ENCODE measurements at regions not wholly inside any gene's neighbourhood (a gene's known extent, or its start where the extent isn't known, plus 50 kb on each side); places are given as distances from the start of the nearest gene placed in this dataset.
"Not testable (repeated sequence)": the region's sequence is repeated elsewhere in the genome, so short reads cannot be mapped to it uniquely, and the experiment has no call there.

DNA sequence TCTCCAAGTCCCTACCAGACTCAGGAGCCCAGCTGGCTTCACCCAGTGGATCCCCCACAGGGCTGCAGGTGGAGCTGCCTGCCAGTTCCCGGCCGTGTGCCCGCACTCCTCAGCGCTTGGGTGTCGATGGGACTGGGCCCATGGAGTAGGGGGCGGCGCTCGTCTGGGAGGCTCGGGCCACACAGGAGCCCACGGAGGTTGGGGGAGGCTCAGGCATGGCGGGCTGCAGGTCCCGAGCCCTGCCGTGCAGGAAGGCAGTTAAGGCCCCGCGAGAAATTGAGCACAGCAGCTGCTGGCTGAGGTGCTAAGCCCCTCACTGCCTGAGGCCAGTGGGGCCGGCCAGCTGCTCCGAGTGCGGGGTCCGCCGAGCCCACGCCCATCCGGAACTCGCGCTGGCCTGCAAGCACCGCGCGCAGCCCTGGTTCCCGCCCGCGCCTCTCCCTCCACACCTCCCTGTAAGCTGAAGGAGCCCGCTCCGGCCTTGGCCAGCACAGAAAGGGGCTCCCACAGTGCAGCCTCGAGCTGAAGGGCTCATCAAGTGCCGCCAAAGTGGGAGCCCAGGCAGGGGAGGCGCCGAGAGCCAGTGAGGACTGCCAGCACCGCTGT is 1771.1 kb downstream of the OLFM4 start:
- H3K27me3 ChIP-seq (replicated peaks) = no peaks in the 10 kb centered on the region
- in situ Hi-C loops (cut with HindIII; ENCODE audit: low pct_ligation_motif_present, low sequenced_read_pairs) = no loop called here
- DNase-seq = no peak
- no peak overlapping the region for H3K4me3 ChIP-seq (ENCODE audit: low read depth, low read length)
- H3K27ac ChIP-seq = no peak overlapping the region
- TF ChIP-seq, protein P1, sequence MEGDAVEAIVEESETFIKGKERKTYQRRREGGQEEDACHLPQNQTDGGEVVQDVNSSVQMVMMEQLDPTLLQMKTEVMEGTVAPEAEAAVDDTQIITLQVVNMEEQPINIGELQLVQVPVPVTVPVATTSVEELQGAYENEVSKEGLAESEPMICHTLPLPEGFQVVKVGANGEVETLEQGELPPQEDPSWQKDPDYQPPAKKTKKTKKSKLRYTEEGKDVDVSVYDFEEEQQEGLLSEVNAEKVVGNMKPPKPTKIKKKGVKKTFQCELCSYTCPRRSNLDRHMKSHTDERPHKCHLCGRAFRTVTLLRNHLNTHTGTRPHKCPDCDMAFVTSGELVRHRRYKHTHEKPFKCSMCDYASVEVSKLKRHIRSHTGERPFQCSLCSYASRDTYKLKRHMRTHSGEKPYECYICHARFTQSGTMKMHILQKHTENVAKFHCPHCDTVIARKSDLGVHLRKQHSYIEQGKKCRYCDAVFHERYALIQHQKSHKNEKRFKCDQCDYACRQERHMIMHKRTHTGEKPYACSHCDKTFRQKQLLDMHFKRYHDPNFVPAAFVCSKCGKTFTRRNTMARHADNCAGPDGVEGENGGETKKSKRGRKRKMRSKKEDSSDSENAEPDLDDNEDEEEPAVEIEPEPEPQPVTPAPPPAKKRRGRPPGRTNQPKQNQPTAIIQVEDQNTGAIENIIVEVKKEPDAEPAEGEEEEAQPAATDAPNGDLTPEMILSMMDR (IDR thresholded peaks at IDR 0.05; ENCODE audit: low read depth, low read length, missing control alignments) = no peak
- no peaks in the 10 kb centered on the region for H3K36me3 ChIP-seq (replicated peaks)

DNA sequence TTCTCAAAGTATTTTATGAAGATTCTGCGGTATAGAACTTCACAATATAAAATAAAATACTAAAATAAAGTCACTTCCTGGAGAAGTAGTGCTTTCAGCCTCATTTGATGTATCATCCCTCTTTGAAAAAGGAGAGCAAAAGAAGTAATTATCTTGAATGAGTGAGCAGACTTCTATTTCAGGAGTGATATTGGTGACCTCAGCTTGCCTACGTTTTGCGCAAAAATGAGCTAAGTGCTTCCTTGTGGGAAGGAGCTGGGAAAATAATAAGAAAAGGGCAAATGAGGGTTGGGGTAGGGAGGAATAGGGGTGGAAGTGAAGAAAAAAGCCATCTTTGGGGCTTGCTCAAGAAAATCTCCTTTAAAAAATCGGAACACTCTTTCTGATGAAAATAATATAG is 1773.6 kb downstream of the OLFM4 start:
- Histone ChIP-seq H3K36me3 (replicated peaks) (no peaks in the 10 kb centered on the region), H3K27ac (no peak overlapping the region), H3K27me3 (replicated peaks) (no peaks in the 10 kb centered on the region), H3K4me3 (ENCODE audit: low read depth, low read length) (no peak overlapping the region)
- no peak for DNase-seq
- TF ChIP-seq, protein P1 (IDR thresholded peaks at IDR 0.05; ENCODE audit: low read depth, low read length, missing control alignments) = no peak
- in situ Hi-C loops (cut with HindIII; ENCODE audit: low pct_ligation_motif_present, low sequenced_read_pairs) = no loop called here

DNA sequence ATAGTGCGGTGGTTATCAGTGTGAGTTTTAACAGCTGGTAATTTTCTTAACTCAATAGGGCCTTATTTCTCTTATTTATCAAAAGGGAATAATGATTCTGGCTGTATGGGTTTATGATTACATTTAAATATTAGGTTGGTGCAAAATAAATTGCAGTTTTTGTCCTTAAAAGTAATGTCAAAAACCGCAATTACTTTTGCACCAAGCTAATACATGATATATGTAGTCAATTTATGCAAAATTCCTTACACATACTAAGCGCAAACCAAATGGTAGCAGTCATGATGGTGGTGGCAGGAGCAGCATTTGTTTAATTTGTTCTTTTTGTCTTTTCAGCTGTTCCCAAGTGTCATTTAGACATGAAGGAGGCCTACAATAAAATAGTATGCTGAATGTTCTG is 1777.1 kb downstream of the OLFM4 start:
- in situ Hi-C loops (cut with HindIII; ENCODE audit: low pct_ligation_motif_present, low sequenced_read_pairs) = no loop called here
- Histone ChIP-seq H3K36me3 (replicated peaks) (no peaks in the 10 kb centered on the region), H3K4me3 (ENCODE audit: low read depth, low read length) (no peak overlapping the region), H3K27ac (no peak overlapping the region), H3K27me3 (replicated peaks) (no peaks in the 10 kb centered on the region)
- no peak for DNase-seq
- TF ChIP-seq, protein P1 (IDR thresholded peaks at IDR 0.05; ENCODE audit: low read depth, low read length, missing control alignments) = no peak

DNA sequence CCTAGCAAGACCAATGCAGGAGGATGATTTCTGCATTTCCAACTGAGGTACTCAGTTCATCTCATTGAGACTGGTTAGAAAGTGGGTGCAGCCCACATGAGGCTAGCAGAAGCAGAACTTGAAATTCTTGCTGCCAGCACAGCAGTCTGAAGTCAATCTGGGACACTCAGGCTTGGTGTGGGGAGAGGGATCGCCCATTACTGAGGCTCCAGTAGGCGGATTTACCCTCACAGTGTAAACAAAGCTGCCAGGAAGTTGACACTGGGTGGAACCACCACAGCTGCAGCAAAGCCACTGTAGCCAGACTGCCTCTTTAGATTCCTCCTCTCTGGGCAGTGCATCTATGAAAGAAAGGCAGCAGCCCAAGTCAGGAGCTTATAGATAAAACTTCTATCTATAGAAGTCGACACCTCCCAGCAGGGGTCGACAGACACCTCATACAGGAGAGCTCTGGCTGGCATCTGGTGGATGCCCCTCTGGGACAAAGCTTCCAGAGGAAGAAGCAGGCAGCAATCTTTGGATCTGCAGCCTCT is 1793.4 kb downstream of the OLFM4 start:
- DNase-seq; H3K27me3 ChIP-seq (replicated peaks); in situ Hi-C loops (cut with HindIII; ENCODE audit: low pct_ligation_motif_present, low sequenced_read_pairs); H3K27ac ChIP-seq; H3K4me3 ChIP-seq (ENCODE audit: low read depth, low read length); H3K36me3 ChIP-seq (replicated peaks): not testable (repeated sequence)

DNA sequence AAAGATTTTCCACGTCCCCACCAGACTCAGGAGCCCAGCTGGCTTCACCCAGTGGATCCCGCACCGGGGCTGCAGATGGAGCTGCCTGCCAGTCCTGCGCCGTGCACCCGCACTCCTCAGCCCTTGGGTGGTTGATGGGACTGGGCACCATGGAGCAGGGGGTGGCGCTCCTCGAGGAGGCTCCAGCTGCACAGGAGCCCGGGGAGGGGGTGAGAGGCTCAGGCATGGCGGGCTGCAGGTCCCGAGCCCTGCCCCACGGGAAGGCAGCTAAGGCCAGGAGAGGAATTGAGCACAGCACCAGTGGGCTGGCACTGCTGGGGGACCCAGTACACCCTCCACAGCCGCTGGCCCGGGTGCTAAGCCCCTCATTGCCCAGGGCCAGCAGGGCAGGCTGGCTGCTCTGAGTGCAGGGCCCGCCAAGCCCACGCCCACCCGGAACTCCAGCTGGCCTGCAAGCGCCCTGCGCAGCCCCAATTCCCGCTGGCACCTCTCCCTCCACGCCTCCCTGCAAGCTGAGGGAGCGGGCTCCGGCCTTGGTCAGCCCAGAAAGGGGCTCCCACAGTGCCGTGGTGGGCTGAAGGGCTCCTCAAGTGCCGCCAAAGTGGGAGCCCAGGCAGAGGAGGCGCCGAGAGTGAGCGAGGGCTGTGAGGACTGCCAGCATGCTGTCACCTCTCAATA is 1800.9 kb downstream of the OLFM4 start:
- H3K36me3 ChIP-seq (replicated peaks); H3K27me3 ChIP-seq (replicated peaks); H3K4me3 ChIP-seq (ENCODE audit: low read depth, low read length); DNase-seq; in situ Hi-C loops (cut with HindIII; ENCODE audit: low pct_ligation_motif_present, low sequenced_read_pairs); H3K27ac ChIP-seq: not testable (repeated sequence)

DNA sequence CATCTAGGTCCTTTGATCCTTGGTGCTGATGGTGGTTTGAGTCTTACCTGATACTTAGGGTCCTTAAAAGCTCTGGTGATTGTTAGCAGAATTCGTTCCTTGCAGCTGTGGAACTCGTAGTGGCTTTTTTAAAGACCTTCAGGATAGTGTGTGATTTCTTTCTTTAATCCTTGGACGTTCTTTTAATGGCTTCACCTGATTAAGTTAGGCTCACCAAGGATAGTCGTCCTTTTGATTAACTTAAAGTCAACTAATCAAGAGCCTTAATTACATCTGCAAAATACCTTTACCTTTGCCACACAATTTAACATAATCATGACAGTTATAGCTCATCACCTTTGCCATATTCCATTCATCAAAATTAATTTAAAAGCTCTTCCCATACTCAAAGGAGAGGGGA is 1807.7 kb downstream of the OLFM4 start:
- no peak overlapping the region for H3K4me3 ChIP-seq (ENCODE audit: low read depth, low read length)
- in situ Hi-C loops (cut with HindIII; ENCODE audit: low pct_ligation_motif_present, low sequenced_read_pairs) = no loop called here
- DNase-seq = no peak
- TF ChIP-seq, protein P1 (IDR thresholded peaks at IDR 0.05; ENCODE audit: low read depth, low read length, missing control alignments) = no peak
- H3K36me3 ChIP-seq (replicated peaks) = no peaks in the 10 kb centered on the region
- no peak overlapping the region for H3K27ac ChIP-seq
- H3K27me3 ChIP-seq (replicated peaks) = no peaks in the 10 kb centered on the region
